GM23248 (cell line): ENCODE measurements at regions not wholly inside any gene's neighbourhood (a gene's known extent, or its start where the extent isn't known, plus 50 kb on each side); places are given as distances from the start of the nearest gene placed in this dataset.

ENCODE experiments used
- EZH2 ChIP-seq: fragments of 200-600 bp; sonication (generic); IDR thresholded peaks from 2 replicates; pipeline ENCODE4 v1.6.1; 2018; ENCODE audit warnings: antibody characterized with exemption, mild to moderate bottlenecking; ENCODE audit not compliant: insufficient read depth, poor library complexity, severe bottlenecking
- EZH2phosphoT487 ChIP-seq: fragments of 200-600 bp; sonication (generic); IDR thresholded peaks from 2 replicates; pipeline ENCODE4 v1.6.1; 2018; ENCODE audit warnings: antibody characterized with exemption, moderate library complexity, mild to moderate bottlenecking, low read depth; ENCODE audit not compliant: insufficient read depth

DNA sequence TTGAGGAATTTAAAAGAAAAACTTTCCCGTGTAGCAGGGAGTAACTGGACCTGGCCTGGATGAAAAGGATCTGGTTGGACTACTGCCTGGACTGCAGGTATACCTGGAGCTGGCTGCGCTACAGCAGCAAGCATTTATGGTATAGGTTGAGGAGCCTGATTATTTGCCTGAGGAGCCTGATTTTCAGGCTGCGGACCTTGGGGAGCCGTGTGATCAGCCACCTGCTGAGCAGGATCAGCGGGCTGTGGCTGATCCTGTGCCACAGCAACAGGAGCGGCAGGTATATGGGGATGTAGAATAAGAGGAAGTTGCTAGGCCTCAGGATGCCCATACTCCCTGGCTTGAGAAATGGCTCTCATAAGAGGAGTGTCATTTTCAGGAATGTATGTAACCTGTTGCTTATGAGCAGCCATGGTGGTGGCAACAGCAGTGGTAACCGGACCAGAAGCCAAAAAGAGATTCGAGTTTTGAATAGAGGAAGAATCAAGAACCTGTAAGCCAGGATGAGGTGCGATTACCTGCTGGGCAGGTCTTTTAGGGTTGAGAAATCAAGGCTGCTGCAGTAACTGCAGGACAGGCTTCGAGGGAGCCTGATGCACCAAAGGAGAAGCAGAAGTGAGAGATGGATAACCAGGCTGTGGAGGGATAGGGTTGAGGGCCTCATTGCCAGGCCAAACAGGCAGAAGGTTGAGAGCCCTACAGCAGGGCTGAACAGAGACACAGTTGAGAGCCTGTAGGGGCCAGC, 60.9 kb upstream of the ARL4D start:
- no peak for TF ChIP-seq EZH2
- TF ChIP-seq EZH2phosphoT487, result no peak
